Mesendoderm (in vitro differentiated cells): ENCODE measurements at regions not wholly inside any gene's neighbourhood (a gene's known extent, or its start where the extent isn't known, plus 50 kb on each side); places are given as distances from the start of the nearest gene placed in this dataset.

Source experiments
- DNase-seq: peaks from one replicate; pipeline ENCODE4 v3.0.0; 2013
- H2AK5ac ChIP-seq: 2 replicates; pipeline ENCODE4 v1.6.1; 2013; ENCODE audit warnings: low read length, inconsistent platforms
- H2BK120ac ChIP-seq: 2 replicates; pipeline ENCODE4 v1.6.1; 2013; ENCODE audit warnings: low read depth, mild to moderate bottlenecking, low read length, moderate library complexity, mixed read lengths
- H2BK15ac ChIP-seq: replicated peaks from 2 replicates; pipeline ENCODE4 v1.6.1; 2013; ENCODE audit warnings: low read depth, mild to moderate bottlenecking, moderate library complexity
- H2BK5ac ChIP-seq: 2 replicates; pipeline ENCODE4 v1.6.1; 2013; ENCODE audit warnings: low read length, inconsistent platforms
- H3K18ac ChIP-seq: 2 replicates; pipeline ENCODE4 v1.6.1; 2013; ENCODE audit warnings: mild to moderate bottlenecking, low read length, mixed read lengths
- H3K23ac ChIP-seq: one replicate; pipeline ENCODE4 v1.6.1; 2013; ENCODE audit warnings: low read length
- H3K27ac ChIP-seq: 2 replicates; pipeline ENCODE4 v1.5.1; 2013; ENCODE audit warnings: low read depth, mild to moderate bottlenecking, inconsistent platforms, low read length, moderate library complexity
- H3K27me3 ChIP-seq: 2 replicates; pipeline ENCODE4 v1.6.1; 2013; ENCODE audit warnings: low read length, control low read depth, mild to moderate bottlenecking, inconsistent platforms; ENCODE audit not compliant: insufficient read depth, poor library complexity
- H3K36me3 ChIP-seq: 2 replicates; pipeline ENCODE4 v1.6.1; 2013; ENCODE audit warnings: low read length, inconsistent platforms; ENCODE audit not compliant: control insufficient read depth, insufficient read depth
- H3K4ac ChIP-seq: one replicate; pipeline ENCODE4 v1.6.1; 2013; ENCODE audit warnings: low read depth, mild to moderate bottlenecking, low read length, moderate library complexity
- H3K4me1 ChIP-seq: 2 replicates; pipeline ENCODE4 v1.6.1; 2013; ENCODE audit warnings: low read depth, low read length, inconsistent platforms; ENCODE audit not compliant: control insufficient read depth
- H3K4me2 ChIP-seq: 2 replicates; pipeline ENCODE4 v1.6.1; 2013; ENCODE audit warnings: low read length
- H3K4me3 ChIP-seq: 2 replicates; pipeline ENCODE4 v1.5.1; 2013; ENCODE audit warnings: mild to moderate bottlenecking, low read length
- H3K56ac ChIP-seq: one replicate; pipeline ENCODE4 v1.6.1; 2013; ENCODE audit warnings: low read length
- H3K79me1 ChIP-seq: 2 replicates; pipeline ENCODE4 v1.6.1; 2013; ENCODE audit warnings: low read length, inconsistent platforms
- H3K79me2 ChIP-seq: 2 replicates; pipeline ENCODE4 v1.6.1; 2013; ENCODE audit warnings: mild to moderate bottlenecking, low read length; ENCODE audit not compliant: control insufficient read depth, insufficient read depth
- H3K9ac ChIP-seq: 2 replicates; pipeline ENCODE4 v1.6.1; 2013; ENCODE audit warnings: low read length, inconsistent platforms
- H4K5ac ChIP-seq: one replicate; pipeline ENCODE4 v1.6.1; 2013; ENCODE audit warnings: low read length
- H4K8ac ChIP-seq: one replicate; pipeline ENCODE4 v1.6.1; 2013; ENCODE audit warnings: low read depth, mild to moderate bottlenecking, control low read depth, low read length, moderate library complexity
- WGBS: extraction: QIAGEN DNeasy Blood & Tissue Kit; methylation state at CpG from one replicate; pipeline ENCODE4 v1.1.7; 2013; ENCODE audit warnings: low lambda C conversion rate, missing lambda C conversion rate; ENCODE audit not compliant: insufficient coverage; ENCODE audit errors: extremely low coverage; 5-methylcytosine and 5-hydroxymethylcytosine counted together

DNA sequence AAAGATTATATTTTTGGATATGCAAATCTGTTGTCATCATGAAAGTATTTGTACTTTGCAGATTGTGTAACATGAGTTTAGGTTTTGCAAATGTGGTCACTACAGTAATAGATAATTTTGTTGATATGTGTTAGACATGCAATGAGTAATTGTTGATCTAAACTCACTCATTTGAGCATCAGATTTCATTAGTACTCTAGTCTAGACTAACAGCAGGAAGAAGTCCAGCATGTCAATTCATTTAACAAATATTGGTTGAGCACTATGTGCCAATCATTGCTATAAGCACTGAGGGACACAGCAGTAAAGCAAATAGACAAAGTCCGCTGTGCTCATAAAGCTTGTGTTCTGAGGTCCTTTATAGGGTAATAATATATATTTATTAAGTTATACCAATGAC, 350.0 kb downstream of the USP25 start:
- Histone ChIP-seq H3K23ac (no peak overlapping the region), H3K27ac (no peak overlapping the region), H3K18ac (no peak overlapping the region), H3K4me3 (no peak overlapping the region), H2BK120ac (no peak overlapping the region), H3K56ac (no peak overlapping the region), H2BK5ac (no peak overlapping the region), H2AK5ac (no peak overlapping the region), H3K79me1 (no peaks in the 10 kb centered on the region), H3K4me2 (no peak overlapping the region), H3K4me1 (no peaks in the 10 kb centered on the region), H4K5ac (no peak overlapping the region), H4K8ac (no peak overlapping the region), H3K79me2 (no peaks in the 10 kb centered on the region), H3K4ac (no peak overlapping the region), H3K9ac (no peak overlapping the region), H3K27me3 (no peaks in the 10 kb centered on the region), H2BK15ac (no peak overlapping the region), H3K36me3 (no peaks in the 10 kb centered on the region)
- DNase-seq, result no peak
- WGBS, result no CpG with 5 or more reads among the region's 1 CpG

DNA sequence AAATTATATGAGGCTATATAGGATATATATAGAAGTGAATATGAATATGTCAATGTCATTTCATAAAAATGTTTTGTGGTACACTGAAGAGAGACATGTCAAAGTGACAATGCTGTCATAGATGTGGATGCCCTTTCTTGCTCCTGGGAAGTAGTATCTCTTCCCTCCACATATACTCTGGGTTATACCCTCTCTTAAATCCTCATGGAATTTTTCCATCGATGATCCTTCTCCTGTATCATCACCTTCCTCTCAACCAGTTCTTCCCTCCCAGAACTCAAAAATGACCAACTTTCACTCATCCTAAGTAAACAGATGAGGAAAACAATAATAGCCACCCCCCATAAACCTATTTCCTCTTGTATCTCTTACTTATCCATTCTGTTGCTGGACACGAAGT, 351.5 kb downstream of the USP25 start:
- Histone ChIP-seq H3K9ac (no peak overlapping the region), H3K79me2 (no peaks in the 10 kb centered on the region), H3K4ac (no peak overlapping the region), H2AK5ac (no peak overlapping the region), H3K27ac (no peak overlapping the region), H3K36me3 (no peaks in the 10 kb centered on the region), H3K4me1 (no peaks in the 10 kb centered on the region), H3K79me1 (no peaks in the 10 kb centered on the region), H3K27me3 (no peaks in the 10 kb centered on the region), H3K18ac (no peak overlapping the region), H3K4me3 (no peak overlapping the region), H4K8ac (no peak overlapping the region), H2BK15ac (peak overlapping the region; percentile 85), H3K56ac (no peak overlapping the region), H2BK5ac (no peak overlapping the region), H4K5ac (no peak overlapping the region), H2BK120ac (no peak overlapping the region), H3K4me2 (no peak overlapping the region), H3K23ac (no peak overlapping the region)
- DNase-seq, result no peak
- WGBS, result no CpG with 5 or more reads among the region's 2 CpGs

DNA sequence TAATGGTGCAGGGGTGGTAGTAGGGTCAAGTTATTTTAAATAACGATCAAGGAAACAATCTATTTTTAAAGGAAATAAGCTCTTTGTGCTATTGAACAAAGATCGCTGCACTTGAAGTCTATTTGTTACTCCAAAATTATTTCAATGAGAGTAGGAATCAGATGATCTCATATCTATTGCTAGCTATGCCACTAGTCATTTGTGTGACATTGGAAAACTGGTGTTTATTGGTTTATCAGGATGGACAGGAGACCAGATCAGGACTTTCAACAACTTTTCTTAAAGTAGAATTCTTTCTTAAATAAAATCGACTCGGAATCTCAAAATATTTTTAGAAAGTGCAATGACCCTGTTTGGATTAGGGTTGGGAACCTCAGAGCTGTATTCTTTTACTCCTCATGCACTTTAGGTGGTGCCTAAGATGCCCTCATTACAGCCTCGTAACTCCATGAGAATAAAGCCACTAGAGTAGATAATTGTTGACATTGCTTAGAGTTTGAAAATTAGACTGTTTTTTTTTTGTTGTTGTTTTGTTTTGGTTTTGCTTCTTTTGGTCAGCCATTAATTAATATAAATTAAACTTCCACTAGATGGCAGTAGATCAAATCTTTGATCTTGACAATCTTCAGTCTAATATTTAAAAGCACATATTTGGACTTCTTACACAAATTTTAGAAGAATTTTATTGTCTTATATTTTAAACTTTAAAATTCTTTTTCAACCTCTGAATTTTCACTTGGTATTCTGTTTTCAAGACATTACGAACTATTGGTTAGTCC, 352.4 kb downstream of the USP25 start:
- Histone ChIP-seq H2BK120ac (no peak overlapping the region), H3K56ac (no peak overlapping the region), H3K27ac (no peak overlapping the region), H3K79me1 (no peaks in the 10 kb centered on the region), H3K79me2 (no peaks in the 10 kb centered on the region), H3K4me2 (no peak overlapping the region), H2BK5ac (no peak overlapping the region), H3K4me1 (no peaks in the 10 kb centered on the region), H3K36me3 (no peaks in the 10 kb centered on the region), H3K23ac (no peak overlapping the region), H4K5ac (no peak overlapping the region), H4K8ac (no peak overlapping the region), H2BK15ac (no peak overlapping the region), H3K18ac (no peak overlapping the region), H3K4me3 (no peak overlapping the region), H3K27me3 (no peaks in the 10 kb centered on the region), H3K4ac (no peak overlapping the region), H2AK5ac (no peak overlapping the region), H3K9ac (no peak overlapping the region)
- WGBS, result no CpG with 5 or more reads among the region's 6 CpGs
- no peak for DNase-seq

DNA sequence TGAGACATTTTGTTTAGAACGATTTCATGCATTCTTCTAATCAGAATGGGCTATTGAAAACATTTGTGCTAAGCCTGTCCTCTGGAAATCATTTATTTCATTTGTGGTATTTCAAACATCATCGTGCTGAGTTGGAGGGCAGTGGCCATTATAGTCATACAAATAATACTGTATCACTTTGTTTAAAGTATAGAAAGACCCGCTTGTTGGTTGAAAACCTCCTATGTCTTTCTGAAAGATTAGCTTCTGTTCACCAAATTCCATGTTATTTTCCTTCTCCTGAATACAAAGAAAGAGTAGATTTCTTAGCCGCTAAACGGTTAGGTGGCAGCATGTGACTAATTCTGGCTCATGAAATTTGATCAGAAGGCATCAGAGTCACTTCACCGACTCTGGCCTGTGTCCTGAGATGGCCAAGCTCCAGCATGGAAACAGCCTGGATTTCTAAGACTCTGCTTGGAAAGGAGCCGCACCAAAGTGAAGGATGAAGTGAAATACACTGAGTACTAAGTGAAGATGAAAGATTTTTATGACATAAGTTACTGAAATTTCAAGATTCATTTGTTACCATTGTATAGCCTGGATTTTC, 355.1 kb downstream of the USP25 start:
- H3K4me3 ChIP-seq, result no peak overlapping the region
- no peaks in the 10 kb centered on the region for H3K79me1 ChIP-seq
- H3K36me3 ChIP-seq, result no peaks in the 10 kb centered on the region
- H2BK15ac ChIP-seq, result peak overlapping the region; percentile 57
- no peak overlapping the region for H3K9ac ChIP-seq
- no peak overlapping the region for H3K18ac ChIP-seq
- H3K4me2 ChIP-seq, result no peak overlapping the region
- no peak overlapping the region for H2BK5ac ChIP-seq
- WGBS, result no CpG with 5 or more reads among the region's 7 CpGs
- no peak overlapping the region for H4K5ac ChIP-seq
- H2BK120ac ChIP-seq, result no peak overlapping the region
- H3K4ac ChIP-seq, result no peak overlapping the region
- no peak overlapping the region for H3K23ac ChIP-seq
- no peaks in the 10 kb centered on the region for H3K4me1 ChIP-seq
- no peak overlapping the region for H3K27ac ChIP-seq
- H3K79me2 ChIP-seq, result no peaks in the 10 kb centered on the region
- no peak overlapping the region for H4K8ac ChIP-seq
- DNase-seq, result no peak
- H2AK5ac ChIP-seq, result no peak overlapping the region
- no peak overlapping the region for H3K56ac ChIP-seq
- H3K27me3 ChIP-seq, result no peaks in the 10 kb centered on the region

DNA sequence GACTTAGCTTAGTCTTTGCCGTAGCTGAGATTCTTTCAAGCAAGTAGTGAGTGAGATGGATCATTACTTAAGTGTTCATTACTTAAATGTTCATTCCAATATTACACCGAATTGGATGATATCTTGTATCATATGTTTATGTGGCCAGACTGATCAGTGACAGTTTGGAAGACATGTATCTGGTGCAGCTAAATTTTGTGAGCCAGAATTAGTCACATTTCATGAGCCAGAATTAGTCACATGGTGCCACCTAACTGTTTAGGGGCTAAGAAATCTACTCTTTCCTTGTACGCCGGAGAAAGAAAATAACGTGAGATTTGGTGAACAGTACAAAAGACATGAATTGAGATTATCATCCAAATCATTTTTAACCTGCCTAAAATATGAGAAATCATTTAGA, 355.6 kb downstream of the USP25 start:
- no peak overlapping the region for H4K8ac ChIP-seq
- no peak overlapping the region for H3K4ac ChIP-seq
- H3K4me2 ChIP-seq, result no peak overlapping the region
- no peak overlapping the region for H2AK5ac ChIP-seq
- H3K79me2 ChIP-seq, result no peaks in the 10 kb centered on the region
- no peak overlapping the region for H3K18ac ChIP-seq
- H2BK5ac ChIP-seq, result no peak overlapping the region
- H3K9ac ChIP-seq, result no peak overlapping the region
- H3K27ac ChIP-seq, result no peak overlapping the region
- no peak for DNase-seq
- H3K23ac ChIP-seq, result no peak overlapping the region
- H3K79me1 ChIP-seq, result no peaks in the 10 kb centered on the region
- H2BK120ac ChIP-seq, result no peak overlapping the region
- H3K36me3 ChIP-seq, result no peaks in the 10 kb centered on the region
- H3K56ac ChIP-seq, result no peak overlapping the region
- H3K27me3 ChIP-seq, result no peaks in the 10 kb centered on the region
- no peak overlapping the region for H4K5ac ChIP-seq
- no peak overlapping the region for H3K4me3 ChIP-seq
- H2BK15ac ChIP-seq, result no peak overlapping the region
- no peaks in the 10 kb centered on the region for H3K4me1 ChIP-seq
- WGBS, result no CpG with 5 or more reads among the region's 5 CpGs

DNA sequence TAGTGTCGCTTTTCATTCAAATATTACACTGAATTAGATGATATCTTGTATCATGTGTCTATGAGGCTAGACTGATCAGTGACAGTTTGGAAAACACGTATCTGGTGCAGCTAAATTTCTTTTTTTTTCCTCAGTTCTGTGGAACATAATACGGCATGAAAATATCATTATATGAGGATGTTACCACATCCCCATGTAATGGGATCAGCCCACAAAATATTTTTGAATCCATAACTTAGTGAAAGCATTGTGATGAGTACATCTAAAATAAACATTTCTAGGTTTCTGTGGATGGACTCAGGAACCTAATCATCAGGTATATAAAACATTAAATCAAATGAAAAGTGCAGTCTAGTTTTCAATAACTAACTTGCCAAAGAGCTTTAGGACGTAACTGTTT, 356.3 kb downstream of the USP25 start:
- Histone ChIP-seq H3K4me3 (no peak overlapping the region), H2BK120ac (no peak overlapping the region), H3K4ac (no peak overlapping the region), H3K27ac (no peak overlapping the region), H3K4me2 (no peak overlapping the region), H3K18ac (no peak overlapping the region), H2AK5ac (no peak overlapping the region), H4K8ac (no peak overlapping the region), H3K23ac (no peak overlapping the region), H3K36me3 (no peaks in the 10 kb centered on the region), H3K79me2 (no peaks in the 10 kb centered on the region), H3K56ac (no peak overlapping the region), H3K27me3 (no peaks in the 10 kb centered on the region), H3K79me1 (no peaks in the 10 kb centered on the region), H2BK5ac (no peak overlapping the region), H4K5ac (no peak overlapping the region), H3K4me1 (no peaks in the 10 kb centered on the region), H3K9ac (no peak overlapping the region), H2BK15ac (no peak overlapping the region)
- DNase-seq, result no peak
- WGBS, result no CpG with 5 or more reads among the region's 4 CpGs
